Body of pancreas (tissue), 4 donors: ENCODE measurements at regions not wholly inside any gene's neighbourhood (a gene's known extent, or its start where the extent isn't known, plus 50 kb on each side); places are given as distances from the start of the nearest gene placed in this dataset.

Source experiments
- ATAC-seq: fragments of 150-250 bp; one replicate; pipeline ENCODE4 v1.9.1; 2016
- DNase-seq, 4 donors: peaks; one replicate each; pipeline ENCODE4 v3.0.0-alpha.2; 2019
- H3K27ac ChIP-seq, 4 donors: fragments of 200-600 bp; sonication (generic); 1 replicate in 3 of 4; 2 replicates in 1 of 4; pipeline versions ENCODE4 v1.5.1 to v1.6.1; 2016 to 2019; ENCODE audit warnings: mild to moderate bottlenecking in 1 of 4, mixed read lengths in 1 of 4, moderate library complexity in 1 of 4
- H3K27me3 ChIP-seq, 2 donors: fragments of 200-600 bp; sonication (generic); one replicate each; pipeline ENCODE4 v1.6.0; 2016; ENCODE audit warnings: mild to moderate bottlenecking in 1 of 2
- H3K36me3 ChIP-seq, 2 donors: fragments of 200-600 bp; sonication (generic); replicated peaks in 1 of 2; 2 replicates each; pipeline ENCODE4 v1.5.1; 2016; ENCODE audit warnings: low read depth in 2 of 2; ENCODE audit not compliant: insufficient read depth in 1 of 2
- H3K4me1 ChIP-seq: fragments of 200-600 bp; sonication (generic); one replicate; pipeline ENCODE4 v1.6.0; 2016
- H3K4me3 ChIP-seq, 2 donors: fragments of 200-600 bp; sonication (generic); 1 replicate in 1 of 2; 2 replicates in 1 of 2; pipeline ENCODE4 v1.5.1; 2016 to 2019
- H3K9me3 ChIP-seq, 3 donors: fragments of 200-600 bp; sonication (generic); 1 replicate in 2 of 3; 2 replicates in 1 of 3; pipeline ENCODE4 v1.5.1; 2016
- CTCF ChIP-seq, 7 experiments: fragments of 450-650 bp in 4 of 7; fragments of 200-600 bp in 3 of 7; sonication (generic) in 3 of 7; IDR thresholded peaks; one replicate each; pipeline ENCODE4 v1.5.1; 2016 to 2019; ENCODE audit warnings: antibody characterized with exemption in 7 of 7
- POLR2A ChIP-seq, 3 donors: fragments of 450-650 bp; IDR thresholded peaks; one replicate each; pipeline ENCODE4 v1.6.1; 2016; ENCODE audit warnings: antibody characterized with exemption in 3 of 3, mild to moderate bottlenecking in 2 of 3
- WGBS, 2 donors: methylation state at CpG; one replicate each; pipeline ENCODE4 v1.1.5; 2017; 5-methylcytosine and 5-hydroxymethylcytosine counted together
- intact Hi-C: fragments of 100-400 bp; cut with DNase I; formaldehyde crosslinking; loops from one replicate; pipeline ENCODE4 v1.15.1; 2023

GRCh38 chr6:143570147-143570853, 58.8 kb upstream of the FUCA2 start:
- Histone ChIP-seq H3K36me3 (no peaks in the 10 kb centered on the region), H3K9me3 (no peaks in the 10 kb centered on the region), H3K27ac (no peak overlapping the region), H3K27me3 (no peaks in the 10 kb centered on the region), H3K4me1 (no peaks in the 10 kb centered on the region), H3K4me3 (no peak overlapping the region)
- no peak for DNase-seq
- ATAC-seq: no peak
- WGBS, 2 donors: 54 to 71% methylated on average over 13 of the region's 13 CpGs
- TF ChIP-seq CTCF (IDR thresholded peaks at IDR 0.05) (no peak), POLR2A (IDR thresholded peaks at IDR 0.05) (no peak)
- intact Hi-C loops: loop anchor here (5.0 kb wide), 1 partner anchor 447 kb away; no protein-coding TSS in a partner anchor

DNA sequence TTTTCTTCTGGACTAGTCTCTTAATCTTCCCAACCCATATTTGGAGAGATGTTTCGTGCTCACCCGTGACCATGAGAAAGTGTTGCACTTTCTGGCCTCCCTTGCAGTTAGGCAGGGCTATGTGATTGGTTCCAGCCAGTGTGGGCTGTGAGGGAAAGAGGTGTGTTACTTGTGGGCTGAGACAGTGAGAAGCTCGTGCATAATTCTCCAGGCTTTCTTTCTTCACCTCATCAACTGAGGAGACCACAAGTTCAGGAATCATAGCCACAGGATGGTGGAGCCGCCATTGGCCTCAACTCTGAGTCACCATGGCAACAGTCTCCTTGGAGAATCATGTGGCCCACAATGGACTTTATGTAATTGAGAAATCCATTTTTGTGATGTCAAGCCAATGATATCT, 57.5 kb upstream of the FUCA2 start:
- H3K36me3 ChIP-seq: no peaks in the 10 kb centered on the region
- ATAC-seq (no peak), DNase-seq (no peak)
- no peak overlapping the region for H3K27ac ChIP-seq
- no peak for TF ChIP-seq CTCF (IDR thresholded peaks at IDR 0.05)
- TF ChIP-seq POLR2A (IDR thresholded peaks at IDR 0.05): no peak
- 62 to 78% methylated on average over 4 of the region's 4 CpGs for WGBS, 2 donors
- H3K27me3 ChIP-seq: no peaks in the 10 kb centered on the region
- intact Hi-C loops: no loop called here
- no peaks in the 10 kb centered on the region for H3K9me3 ChIP-seq
- no peak overlapping the region for H3K4me3 ChIP-seq
- H3K4me1 ChIP-seq: no peaks in the 10 kb centered on the region

GRCh38 chr6:143564484-143565017, 53.0 kb upstream of the FUCA2 start:
- Histone ChIP-seq H3K9me3 (no peaks in the 10 kb centered on the region), H3K27me3 (no peaks in the 10 kb centered on the region), H3K4me3 (no peak overlapping the region), H3K36me3 (no peaks in the 10 kb centered on the region), H3K27ac (no peak overlapping the region), H3K4me1 (no peaks in the 10 kb centered on the region)
- intact Hi-C loops: no loop called here
- no peak for DNase-seq
- no peak for ATAC-seq
- 81 to 82% methylated on average over 6 of the region's 6 CpGs for WGBS, 2 donors
- TF ChIP-seq CTCF (IDR thresholded peaks at IDR 0.05) (no peak), POLR2A (IDR thresholded peaks at IDR 0.05) (no peak)

GRCh38 chr6:143562143-143562542, 50.6 kb upstream of the FUCA2 start:
- 72 to 88% methylated on average over 4 of the region's 4 CpGs for WGBS, 2 donors
- Histone ChIP-seq H3K27me3 (no peaks in the 10 kb centered on the region), H3K9me3 (no peaks in the 10 kb centered on the region), H3K36me3 (no peaks in the 10 kb centered on the region), H3K27ac (no peak overlapping the region), H3K4me1 (no peaks in the 10 kb centered on the region), H3K4me3 (no peak overlapping the region)
- intact Hi-C loops: no loop called here
- TF ChIP-seq POLR2A (IDR thresholded peaks at IDR 0.05) (no peak), CTCF (IDR thresholded peaks at IDR 0.05) (no peak)
- ATAC-seq (no peak), DNase-seq (no peak)
